Activated T-cell treated with anti-CD3 and anti-CD28 coated beads for 1 hour (primary cell): ENCODE measurements at regions not wholly inside any gene's neighbourhood (a gene's known extent, or its start where the extent isn't known, plus 50 kb on each side); places are given as distances from the start of the nearest gene placed in this dataset.
"Not testable (repeated sequence)": the region's sequence is repeated elsewhere in the genome, so short reads cannot be mapped to it uniquely, and the experiment has no call there.

ENCODE experiments used
- DNase-seq: peaks from one replicate; pipeline ENCODE4 v3.0.0-alpha.2; 2020; ENCODE audit warnings: low read depth

GRCh38 chr6:168851460-168852375 lies 401.9 kb downstream of the THBS2 start:
- no peak for DNase-seq

DNA sequence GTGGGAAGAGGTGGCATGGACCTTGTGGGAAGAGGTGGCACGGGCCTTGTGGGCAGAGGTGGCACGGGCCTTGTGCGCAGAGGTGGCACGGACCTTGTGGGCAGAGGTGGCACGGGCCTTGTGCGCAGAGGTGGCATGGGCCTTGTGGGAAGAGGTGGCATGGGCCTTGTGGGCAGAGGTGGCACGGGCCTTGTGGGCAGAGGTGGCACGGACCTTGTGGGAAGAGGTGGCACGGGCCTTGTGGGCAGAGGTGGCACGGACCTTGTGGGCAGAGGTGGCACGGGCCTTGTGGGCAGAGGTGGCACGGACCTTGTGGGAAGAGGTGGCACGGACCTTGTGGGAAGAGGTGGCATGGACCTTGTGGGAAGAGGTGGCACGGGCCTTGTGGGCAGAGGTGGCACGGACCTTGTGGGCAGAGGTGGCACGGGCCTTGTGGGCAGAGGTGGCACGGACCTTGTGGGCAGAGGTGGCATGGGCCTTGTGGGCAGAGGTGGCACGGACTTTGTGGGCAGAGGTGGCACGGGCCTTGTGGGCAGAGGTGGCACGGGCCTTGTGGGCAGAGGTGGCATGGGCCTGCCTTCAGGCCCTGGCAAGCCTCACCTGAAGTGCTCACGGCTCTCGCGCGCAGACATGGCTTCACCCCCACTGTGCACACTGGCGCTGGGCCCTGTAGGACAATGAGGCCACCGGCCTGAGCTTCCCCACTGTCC lies 403.5 kb downstream of the THBS2 start:
- not testable (repeated sequence) for DNase-seq

GRCh38 chr6:168849459-168849858 lies 404.2 kb downstream of the THBS2 start:
- no peak for DNase-seq

DNA sequence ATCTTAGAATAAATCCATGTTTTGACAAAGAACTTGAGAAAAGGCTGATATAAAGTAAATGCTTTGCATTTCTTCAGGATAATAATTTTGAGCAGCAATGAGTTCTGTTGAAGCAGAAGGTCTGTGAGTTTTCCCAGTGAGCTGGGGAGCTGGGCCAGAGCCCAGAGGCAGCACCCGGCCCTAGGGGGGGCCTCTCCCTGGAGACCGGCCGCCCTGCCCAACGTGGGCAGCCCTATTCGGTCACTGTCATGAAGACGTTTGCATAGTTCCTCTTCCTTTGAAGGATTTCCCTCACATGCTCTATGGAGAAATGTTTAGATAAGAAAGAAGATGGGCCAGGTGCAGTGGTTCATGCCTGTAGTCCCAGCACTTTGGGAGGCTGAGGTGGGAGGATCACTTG lies 404.8 kb downstream of the THBS2 start:
- no peak for DNase-seq

- DNase-seq = no peak
Observed at GRCh38 chr6:168844821-168845609, 404.0 kb downstream of the SMOC2 start.

DNA sequence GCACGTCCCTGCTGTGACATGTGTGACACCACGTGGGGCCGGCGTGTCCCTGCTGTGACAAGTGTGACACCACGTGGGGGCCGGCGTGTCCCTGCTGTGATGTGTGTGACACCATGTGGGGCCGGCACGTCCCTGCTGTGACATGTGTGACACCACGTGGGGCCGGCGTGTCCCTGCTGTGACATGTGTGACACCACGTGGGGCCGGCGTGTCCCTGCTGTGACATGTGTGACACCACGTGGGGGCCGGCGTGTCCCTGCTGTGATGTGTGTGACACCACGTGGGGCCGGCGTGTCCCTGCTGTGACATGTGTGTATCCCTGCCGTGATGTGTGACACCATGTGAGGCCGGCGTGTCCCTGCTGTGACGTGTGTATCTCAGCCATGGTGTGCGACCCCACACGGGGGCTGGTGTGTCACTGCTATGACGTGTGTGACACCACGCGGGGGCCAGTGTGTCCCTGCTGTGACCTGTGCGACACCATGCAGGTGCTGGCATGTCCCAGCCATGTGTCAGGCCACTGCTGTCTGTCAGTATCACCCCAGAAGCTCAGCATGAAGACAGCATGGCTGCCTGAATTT lies 401.7 kb downstream of the SMOC2 start:
- not testable (repeated sequence) for DNase-seq

DNA sequence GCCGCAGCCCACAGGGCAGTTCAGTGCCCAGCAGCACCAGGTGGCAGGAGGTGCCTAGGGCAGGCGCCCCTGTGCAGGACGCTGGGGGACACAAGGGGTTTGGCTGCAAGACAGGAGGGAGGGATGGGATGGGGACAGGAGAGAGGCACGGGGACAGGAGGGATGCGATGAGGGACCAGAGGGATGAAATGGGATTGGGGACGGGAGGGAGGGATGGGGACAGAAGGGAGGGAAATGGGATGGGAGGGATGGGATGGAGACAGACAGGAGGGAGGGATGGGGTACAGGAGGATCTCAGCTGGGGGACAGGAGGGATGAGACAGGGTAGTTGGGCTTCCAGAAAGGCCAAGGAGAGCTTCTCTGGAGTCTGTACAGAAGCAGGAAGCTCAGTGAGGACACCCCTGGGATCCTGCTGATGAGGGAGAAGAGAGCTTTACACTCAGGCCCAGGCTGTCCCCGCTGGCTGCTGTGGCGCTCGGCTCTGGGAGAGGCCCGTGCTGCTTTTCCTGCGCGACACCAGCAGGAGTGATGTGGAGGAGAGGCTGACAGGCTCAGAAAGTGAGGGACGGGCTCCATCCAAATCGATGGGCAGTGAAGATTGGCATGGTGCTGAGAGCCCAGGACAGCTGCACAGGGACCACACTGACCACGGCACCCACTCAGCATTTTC lies 400.8 kb downstream of the SMOC2 start:
- DNase-seq = no peak

- DNase-seq = not testable (repeated sequence)
Observed at GRCh38 chr6:168840932-168841331, 399.9 kb downstream of the SMOC2 start.

DNA sequence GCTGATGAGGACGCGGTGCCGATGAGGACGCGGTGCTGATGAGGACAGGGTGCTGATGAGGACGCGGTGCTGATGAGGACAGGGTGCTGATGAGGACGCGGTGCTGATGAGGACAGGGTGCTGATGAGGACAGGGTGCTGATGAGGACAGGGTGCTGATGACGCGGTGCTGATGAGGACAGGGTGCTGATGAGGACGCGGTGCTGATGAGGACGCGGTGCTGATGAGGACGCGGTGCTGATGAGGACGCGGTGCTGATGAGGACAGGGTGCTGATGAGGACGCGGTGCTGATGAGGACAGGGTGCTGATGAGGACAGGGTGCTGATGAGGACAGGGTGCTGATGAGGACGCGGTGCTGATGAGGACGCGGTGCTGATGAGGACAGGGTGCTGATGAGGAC lies 399.3 kb downstream of the SMOC2 start:
- not testable (repeated sequence) for DNase-seq

DNA sequence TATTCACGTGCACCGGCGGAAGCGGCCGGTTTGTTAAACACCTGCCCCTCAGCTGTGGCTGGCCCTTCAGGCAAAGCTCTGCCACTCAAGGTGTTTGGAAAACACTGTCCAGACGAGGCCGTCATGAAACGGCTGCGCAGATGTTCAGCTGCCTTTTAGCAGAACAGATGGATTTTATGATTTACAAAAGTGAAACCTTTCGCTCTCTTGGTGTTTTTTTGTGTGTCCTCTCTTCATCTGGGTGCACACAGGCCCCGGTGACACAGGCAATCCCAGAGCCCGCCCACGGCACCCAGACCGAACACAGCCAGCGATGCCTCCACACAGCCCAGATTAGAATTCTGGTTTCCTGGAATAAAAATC lies 397.0 kb downstream of the SMOC2 start:
- DNase-seq = no peak

DNA sequence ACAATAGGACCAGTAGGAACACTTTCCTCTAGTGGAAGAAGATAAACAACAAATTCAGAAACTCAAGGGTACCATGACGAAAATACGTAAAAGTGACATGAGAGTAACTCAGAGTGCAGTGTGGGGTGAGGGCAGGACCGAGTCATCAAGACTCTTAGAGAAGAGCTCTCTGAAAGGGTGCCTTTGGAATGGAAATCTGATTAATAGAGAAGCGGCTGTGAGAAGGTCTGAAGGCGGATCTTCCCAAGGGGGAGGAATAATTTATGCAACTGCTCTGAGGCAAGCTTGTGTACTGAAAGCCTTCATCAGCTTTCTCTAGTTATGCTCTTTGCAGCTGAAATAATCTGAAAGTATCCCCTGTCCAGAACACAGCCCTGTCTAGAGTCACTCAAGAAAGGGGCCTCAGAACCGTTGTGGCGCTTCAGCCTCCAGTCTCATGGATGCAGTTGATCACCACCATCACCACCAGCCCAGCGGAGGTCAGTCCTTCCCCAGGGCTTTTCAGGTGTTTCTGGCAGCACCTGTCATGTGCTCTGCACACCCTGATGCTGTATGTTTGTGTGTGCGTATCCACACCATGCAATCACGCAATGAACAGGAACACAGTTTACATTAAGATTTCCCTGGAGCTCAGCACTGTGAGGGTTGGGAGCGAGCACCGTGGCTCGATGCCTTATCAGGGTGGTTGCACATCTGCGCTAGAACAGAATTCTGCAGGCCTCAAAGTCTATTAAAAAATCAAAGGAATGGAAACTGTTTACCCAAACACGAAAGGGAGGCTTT lies 396.5 kb downstream of the SMOC2 start:
- no peak for DNase-seq

DNA sequence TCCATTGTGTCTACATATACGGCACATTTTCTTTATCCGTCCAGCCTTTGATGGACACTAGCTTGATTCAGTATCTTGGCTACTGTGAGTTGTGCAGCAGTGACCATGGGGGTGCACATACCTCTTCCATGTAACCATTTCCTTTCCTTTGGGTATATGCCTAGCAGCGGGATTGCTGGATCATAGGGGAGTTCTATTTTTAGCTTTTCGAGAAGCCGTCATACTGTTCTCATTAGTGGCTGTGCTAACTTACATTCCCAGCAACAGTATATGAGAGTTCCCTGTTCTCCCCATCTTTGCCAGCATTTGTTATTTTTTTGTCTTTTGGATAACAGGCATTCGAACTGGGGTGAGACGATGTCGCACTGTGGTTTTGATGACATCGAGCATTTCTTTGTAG lies 395.0 kb downstream of the SMOC2 start:
- DNase-seq = no peak

- no peak for DNase-seq
Observed at GRCh38 chr6:168834801-168835200, 393.8 kb downstream of the SMOC2 start.

DNA sequence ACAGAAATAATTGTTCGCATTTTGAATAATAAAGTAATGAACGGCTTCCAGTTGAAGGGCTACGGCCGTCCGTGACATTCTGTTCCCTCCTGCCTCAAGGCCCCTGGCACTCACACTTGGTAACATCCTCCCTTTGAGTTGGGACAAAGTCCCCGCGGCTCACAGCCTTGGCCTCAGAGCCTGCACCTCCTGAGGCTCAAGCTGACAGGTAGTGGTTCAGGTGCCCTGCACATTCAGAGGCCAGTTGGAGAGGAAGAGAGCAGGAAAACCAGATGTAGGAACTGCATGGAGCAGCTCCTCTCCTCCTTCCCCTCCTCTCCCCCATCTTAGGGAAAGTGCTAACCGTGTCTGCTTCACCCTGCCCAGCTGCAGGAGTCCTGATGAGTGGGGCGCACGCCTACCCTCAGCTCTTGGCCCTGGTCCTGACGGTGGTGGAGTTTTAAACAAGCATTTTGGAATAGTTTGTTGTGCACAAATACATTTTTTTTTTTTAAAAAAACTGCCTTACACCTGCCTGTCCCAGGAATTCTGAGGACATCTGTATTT lies 393.1 kb downstream of the SMOC2 start:
- no peak for DNase-seq

DNA sequence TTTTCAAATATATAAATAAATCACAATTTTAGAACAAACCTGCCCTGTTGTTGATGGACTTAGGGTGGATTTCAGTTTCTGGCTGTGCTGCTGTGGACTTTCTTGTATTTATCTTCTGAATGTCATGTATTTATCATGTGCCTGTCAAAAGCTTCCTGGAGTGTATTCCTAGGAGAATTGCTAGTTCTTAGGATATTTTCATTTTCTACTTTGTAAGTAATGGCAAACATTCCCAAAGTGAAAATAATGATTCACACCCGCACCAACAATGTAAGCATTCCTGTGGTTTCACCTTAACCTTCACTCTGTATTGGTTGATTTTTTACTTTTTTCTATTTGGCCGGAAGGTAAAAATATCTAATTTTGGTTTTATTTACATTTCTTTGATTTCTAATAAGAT lies 387.8 kb downstream of the SMOC2 start:
- no peak for DNase-seq

- no peak for DNase-seq
Observed at GRCh38 chr6:168828035-168828434, 387.1 kb downstream of the SMOC2 start.

GRCh38 chr6:168827586-168827871 lies 386.5 kb downstream of the SMOC2 start:
- DNase-seq = no peak

DNA sequence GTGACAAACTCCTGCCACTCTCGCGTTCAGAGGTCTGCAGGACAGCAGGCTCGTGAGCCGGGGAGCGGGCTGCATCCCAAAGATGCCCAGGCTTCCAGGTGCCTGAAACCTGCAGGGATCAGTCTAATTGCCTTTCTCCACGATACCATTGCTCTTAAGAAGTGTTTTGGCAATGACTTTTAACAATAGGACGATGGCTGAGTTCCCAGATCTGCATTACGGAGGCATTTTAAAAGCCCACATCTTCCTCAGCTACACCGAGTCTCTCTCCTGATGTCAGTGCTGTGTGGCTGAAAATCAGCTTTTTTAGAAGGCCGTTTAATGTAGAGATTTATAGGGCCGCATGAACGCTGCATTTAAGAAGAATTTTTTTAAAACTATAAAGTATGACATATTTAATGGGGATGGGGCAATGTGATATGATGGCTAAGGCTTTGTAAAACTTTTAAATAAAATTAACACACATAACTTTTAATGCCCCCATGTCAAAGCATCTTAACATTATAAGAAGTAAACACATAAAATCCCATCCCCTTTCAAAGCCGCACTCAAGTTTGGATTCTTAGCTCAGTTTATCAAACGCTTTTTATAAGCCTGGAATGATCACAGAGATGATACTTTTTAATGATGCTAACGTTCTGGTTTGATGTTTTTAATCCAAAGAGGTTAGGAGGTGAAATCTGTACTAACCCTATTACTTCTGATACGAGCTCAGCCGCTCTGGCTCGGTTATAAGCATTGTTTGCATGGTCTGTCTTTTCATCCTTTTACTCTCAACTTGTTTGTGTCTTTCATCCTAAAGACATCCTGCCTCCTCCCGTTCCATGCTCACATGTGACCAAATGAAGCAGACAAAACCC lies 386.0 kb downstream of the SMOC2 start:
- no peak for DNase-seq

DNA sequence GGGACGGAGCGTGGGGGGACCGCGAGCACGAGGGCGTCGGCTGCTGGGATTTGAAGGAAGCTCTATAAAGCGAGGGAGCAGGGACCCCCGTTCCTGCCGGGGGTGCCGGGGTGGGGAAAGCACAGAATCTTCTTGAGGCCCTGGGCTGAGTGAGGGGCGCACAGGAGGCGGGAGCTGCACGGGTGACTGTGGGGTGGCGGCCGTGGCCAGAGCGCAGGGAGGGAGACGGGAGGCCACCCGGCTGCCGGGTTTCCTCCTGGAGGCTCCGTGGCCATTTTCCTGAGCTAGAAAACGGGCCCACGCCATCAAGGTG lies 385.1 kb downstream of the SMOC2 start:
- no peak for DNase-seq
